Activated CD4-positive, alpha-beta T cell treated with anti-CD3 and anti-CD28 coated beads for 36 hours (primary cell): ENCODE measurements at regions not wholly inside any gene's neighbourhood (a gene's known extent, or its start where the extent isn't known, plus 50 kb on each side); places are given as distances from the start of the nearest gene placed in this dataset. TPM values are rescaled to one million over a fixed set of nuclear protein-coding genes. Genes with fewer than 3 reads are reported as not detected.
A peak's percentile ranks its signal among the peaks of the same experiment; 100 is the strongest.

Experiments
- ATAC-seq: fragments of 200-7000 bp; cut with Tn5 transposase; one replicate; pipeline ENCODE4 v1.10.0; 2021; ENCODE audit warnings: mild to moderate bottlenecking, moderate library complexity
- CTCF ChIA-PET: fragments of 350-600 bp; sonication (Branson Sonifier 250); formaldehyde crosslinking; loops from one replicate; lab custom pipeline; 2021; ENCODE audit warnings: antibody characterized with exemption; lab: Charles Lee
- POLR2A ChIA-PET: fragments of 350-600 bp; sonication (Branson Sonifier 250); formaldehyde crosslinking; loops from one replicate; lab custom pipeline; 2021; ENCODE audit warnings: antibody characterized with exemption, inconsistent platforms; lab: Charles Lee
- DNase-seq: peaks from one replicate; pipeline ENCODE4 v3.0.0-alpha.2; 2020
- H3K27ac Mint-ChIP-seq: one replicate; pipeline ENCODE4 v1.8.0; 2021; ENCODE audit warnings: mixed read lengths
- H3K27me3 Mint-ChIP-seq: one replicate; pipeline ENCODE4 v1.8.0; 2021; ENCODE audit warnings: mixed read lengths
- H3K36me3 Mint-ChIP-seq: one replicate; pipeline ENCODE4 v1.8.0; 2021; ENCODE audit warnings: low read depth, mixed read lengths
- H3K4me1 Mint-ChIP-seq: one replicate; pipeline ENCODE4 v1.8.0; 2021; ENCODE audit warnings: mixed read lengths
- H3K4me3 Mint-ChIP-seq: one replicate; pipeline ENCODE4 v1.8.0; 2021; ENCODE audit warnings: mild to moderate bottlenecking, moderate library complexity, mixed read lengths
- H3K9me3 Mint-ChIP-seq: one replicate; pipeline ENCODE4 v1.8.0; 2021; ENCODE audit warnings: low read depth, mixed read lengths
- intact Hi-C, 2 experiments: fragments of 100-400 bp; cut with DNase I in 1 of 2; cut with micrococcal nuclease in 1 of 2; formaldehyde crosslinking; loops; one replicate each; pipeline versions ENCODE4 v1.14.2 to v1.15.1; 2022 to 2024; cut with DNase I, micrococcal nuclease
- microRNA-seq: library from miRNA; unstranded; fragments of <30 nt; microRNA quantifications from one replicate; pipeline ENCODE4 v1.2.0, GENCODE V29; 2021; ENCODE audit warnings: borderline replicate concordance

GRCh38 chr1:97986041-97987005 is 65.5 kb upstream of the DPYD start:
- CTCF ChIA-PET: no interaction called here
- DNase-seq (no peak), ATAC-seq (peak; percentile 69)
- Mint-ChIP-seq H3K27me3 (no peaks in the 10 kb centered on the region), H3K36me3 (no peaks in the 10 kb centered on the region), H3K9me3 (no peaks in the 10 kb centered on the region), H3K4me3 (no peak overlapping the region), H3K27ac (no peak overlapping the region), H3K4me1 (no peaks in the 10 kb centered on the region)
- POLR2A ChIA-PET: no interaction called here
- intact Hi-C loops: no loop called here

- Mint-ChIP-seq H3K27me3 (no peaks in the 10 kb centered on the region), H3K4me3 (no peak overlapping the region), H3K4me1 (no peaks in the 10 kb centered on the region), H3K36me3 (no peaks in the 10 kb centered on the region), H3K27ac (no peak overlapping the region), H3K9me3 (no peaks in the 10 kb centered on the region)
- ChIA-PET CTCF (no interaction called here), POLR2A (no interaction called here)
- ATAC-seq (no peak), DNase-seq (no peak)
- intact Hi-C loops: no loop called here
Measured at GRCh38 chr1:97983126-97983525, 62.3 kb upstream of the DPYD start.

- H3K4me3 Mint-ChIP-seq: no peak overlapping the region
- ATAC-seq (no peak), DNase-seq (no peak)
- ChIA-PET POLR2A (no interaction called here), CTCF (no interaction called here)
- intact Hi-C loops: no loop called here
- no peak overlapping the region for H3K27ac Mint-ChIP-seq
- no peaks in the 10 kb centered on the region for H3K4me1 Mint-ChIP-seq
- H3K27me3 Mint-ChIP-seq: no peaks in the 10 kb centered on the region
- H3K36me3 Mint-ChIP-seq: no peaks in the 10 kb centered on the region
- H3K9me3 Mint-ChIP-seq: no peaks in the 10 kb centered on the region
Measured at GRCh38 chr1:97980530-97980929, 59.7 kb upstream of the DPYD start.

- H3K4me1 Mint-ChIP-seq: no peaks in the 10 kb centered on the region
- intact Hi-C loops: no loop called here
- CTCF ChIA-PET: interaction anchor here (0.6 to 1.6 kb wide), 6 partner anchors 15 to 764 kb away, joined by 3 to 4 read pairs (median 3); no protein-coding TSS in a partner anchor
- H3K9me3 Mint-ChIP-seq: no peaks in the 10 kb centered on the region
- no peaks in the 10 kb centered on the region for H3K36me3 Mint-ChIP-seq
- H3K27ac Mint-ChIP-seq: no peak overlapping the region
- POLR2A ChIA-PET: no interaction called here
- H3K4me3 Mint-ChIP-seq: no peak overlapping the region
- no peak for ATAC-seq
- DNase-seq: no peak
- no peaks in the 10 kb centered on the region for H3K27me3 Mint-ChIP-seq
Measured at GRCh38 chr1:97976801-97977200, 56.0 kb upstream of the DPYD start.

Small RNA genes in the stretch of these regions (microRNA-seq; reads per million reads assigned to microRNA genes)
- not detected for gene MIR2682
